ENCODE measurements at regions not wholly inside any gene's neighbourhood (a gene's known extent, or its start where the extent isn't known, plus 50 kb on each side); places are given as distances from the start of the nearest gene placed in this dataset.

GRCh38 chr2:57575700-57576268 lies 470.8 kb upstream of the VRK2 start:
- H3K9ac ChIP-seq (ENCODE audit: low read length): no peak overlapping the region
- H3K4me2 ChIP-seq (ENCODE audit: low read depth, low read length, poor library complexity, severe bottlenecking): no peak overlapping the region
- H3K27me3 ChIP-seq (ENCODE audit: low read length): no peaks in the 10 kb centered on the region
- H3K9me2 ChIP-seq (replicated peaks; ENCODE audit: insufficient read depth, low read length): no peaks in the 10 kb centered on the region
- no peaks in the 10 kb centered on the region for H3K9me3 ChIP-seq (ENCODE audit: insufficient read depth, low read length)
- H3F3A ChIP-seq (ENCODE audit: insufficient read depth): no peaks in the 10 kb centered on the region
- H3K27ac ChIP-seq (ENCODE audit: low read depth, low read length): no peak overlapping the region
- H3K36me3 ChIP-seq (ENCODE audit: low read length): no peaks in the 10 kb centered on the region
- H4K20me1 ChIP-seq (ENCODE audit: low read depth, low read length): no peaks in the 10 kb centered on the region
- TF ChIP-seq CTCF (IDR thresholded peaks at IDR 0.05; ENCODE audit: insufficient read depth, low read length, poor library complexity, severe bottlenecking) (no peak), EZH2phosphoT487 (conservative IDR thresholded peaks at IDR 0.05; ENCODE audit: low read length) (no peak)
- no peak overlapping the region for H2AFZ ChIP-seq (ENCODE audit: low read depth, low read length, severe bottlenecking)
- H3K79me2 ChIP-seq (ENCODE audit: insufficient read depth, low read length): no peaks in the 10 kb centered on the region
- no peak overlapping the region for H3K4me3 ChIP-seq (ENCODE audit: insufficient read depth, low read length, poor library complexity, severe bottlenecking)

DNA sequence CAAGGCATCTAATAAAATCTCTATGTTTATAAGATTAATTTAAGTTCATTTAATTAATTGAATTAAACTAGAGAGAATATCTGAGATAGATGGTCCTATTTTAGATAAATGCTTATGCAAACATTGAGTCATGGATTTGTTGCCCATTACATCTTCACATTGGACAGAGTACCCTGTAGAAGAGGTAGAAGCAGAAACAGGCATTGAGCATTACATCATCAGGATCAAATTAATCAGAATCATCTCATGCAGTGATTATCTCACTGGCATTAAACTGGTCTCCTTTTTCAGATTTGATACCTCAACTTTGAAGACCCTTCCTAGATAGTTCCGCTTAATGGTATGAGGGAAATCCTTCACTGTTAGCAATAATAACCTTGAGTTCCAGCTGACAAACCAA lies 469.6 kb upstream of the VRK2 start:
- Histone ChIP-seq H3K4me2 (ENCODE audit: low read depth, low read length, poor library complexity, severe bottlenecking) (no peak overlapping the region), H3K9me3 (ENCODE audit: insufficient read depth, low read length) (no peaks in the 10 kb centered on the region), H3K27me3 (ENCODE audit: low read length) (no peaks in the 10 kb centered on the region), H3K9me2 (replicated peaks; ENCODE audit: insufficient read depth, low read length) (no peaks in the 10 kb centered on the region), H4K20me1 (ENCODE audit: low read depth, low read length) (0 out of 2 replicates have a peak, but pooled peaks cover 2% of the 10 kb centered on the region), H3K79me2 (ENCODE audit: insufficient read depth, low read length) (no peaks in the 10 kb centered on the region), H2AFZ (ENCODE audit: low read depth, low read length, severe bottlenecking) (no peak overlapping the region), H3K36me3 (ENCODE audit: low read length) (no peaks in the 10 kb centered on the region), H3F3A (ENCODE audit: insufficient read depth) (no peaks in the 10 kb centered on the region), H3K4me3 (ENCODE audit: insufficient read depth, low read length, poor library complexity, severe bottlenecking) (no peak overlapping the region), H3K9ac (ENCODE audit: low read length) (no peak overlapping the region), H3K27ac (ENCODE audit: low read depth, low read length) (no peak overlapping the region)
- TF ChIP-seq CTCF (IDR thresholded peaks at IDR 0.05; ENCODE audit: insufficient read depth, low read length, poor library complexity, severe bottlenecking) (no peak), EZH2phosphoT487 (conservative IDR thresholded peaks at IDR 0.05; ENCODE audit: low read length) (no peak)

DNA sequence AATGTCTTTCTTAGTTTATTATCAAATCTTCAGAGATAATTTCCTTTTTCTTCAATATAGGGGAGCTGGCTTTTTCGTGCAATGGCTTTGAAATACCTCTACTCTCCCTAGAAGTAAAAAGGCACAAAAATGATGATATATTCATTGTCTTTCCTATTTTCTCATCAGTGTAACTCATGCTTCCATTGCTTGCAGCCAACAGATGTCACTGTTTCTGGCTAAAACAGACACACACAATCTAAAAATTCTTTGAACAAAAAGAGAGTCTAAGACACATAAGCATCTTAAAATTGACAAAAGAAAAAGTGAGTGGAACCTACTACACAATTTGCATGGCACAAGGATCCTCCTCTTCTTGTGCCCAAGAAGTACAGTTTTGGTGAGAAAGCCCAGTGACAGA lies 448.7 kb upstream of the VRK2 start:
- no peak overlapping the region for H2AFZ ChIP-seq (ENCODE audit: low read depth, low read length, severe bottlenecking)
- no peaks in the 10 kb centered on the region for H3F3A ChIP-seq (ENCODE audit: insufficient read depth)
- no peaks in the 10 kb centered on the region for H3K79me2 ChIP-seq (ENCODE audit: insufficient read depth, low read length)
- no peak overlapping the region for H3K9ac ChIP-seq (ENCODE audit: low read length)
- H3K4me2 ChIP-seq (ENCODE audit: low read depth, low read length, poor library complexity, severe bottlenecking): no peak overlapping the region
- no peaks in the 10 kb centered on the region for H3K9me3 ChIP-seq (ENCODE audit: insufficient read depth, low read length)
- H3K9me2 ChIP-seq (replicated peaks; ENCODE audit: insufficient read depth, low read length): no peaks in the 10 kb centered on the region
- no peaks in the 10 kb centered on the region for H4K20me1 ChIP-seq (ENCODE audit: low read depth, low read length)
- no peak overlapping the region for H3K4me3 ChIP-seq (ENCODE audit: insufficient read depth, low read length, poor library complexity, severe bottlenecking)
- no peak overlapping the region for H3K27ac ChIP-seq (ENCODE audit: low read depth, low read length)
- TF ChIP-seq CTCF (IDR thresholded peaks at IDR 0.05; ENCODE audit: insufficient read depth, low read length, poor library complexity, severe bottlenecking): no peak
- TF ChIP-seq EZH2phosphoT487 (conservative IDR thresholded peaks at IDR 0.05; ENCODE audit: low read length): no peak
- no peaks in the 10 kb centered on the region for H3K36me3 ChIP-seq (ENCODE audit: low read length)
- H3K27me3 ChIP-seq (ENCODE audit: low read length): no peaks in the 10 kb centered on the region

Data from SU-DHL-6 (cell line).